ENCODE measurements at regions not wholly inside any gene's neighbourhood (a gene's known extent, or its start where the extent isn't known, plus 50 kb on each side); places are given as distances from the start of the nearest gene placed in this dataset.

- TF ChIP-seq POLR2A (IDR thresholded peaks at IDR 0.05): no peak
- TF ChIP-seq CTCF (IDR thresholded peaks at IDR 0.05): no peak
- no peak for TF ChIP-seq POLR2AphosphoS5 (IDR thresholded peaks at IDR 0.05)
- TF ChIP-seq EP300 (IDR thresholded peaks at IDR 0.05): no peak
Observed at GRCh38 chr2:51194656-51195055, 162.7 kb upstream of the NRXN1 start.
